H1 (cell line): ENCODE measurements at regions not wholly inside any gene's neighbourhood (a gene's known extent, or its start where the extent isn't known, plus 50 kb on each side); places are given as distances from the start of the nearest gene placed in this dataset.

Experiments
- CBX5 ChIP-seq: fragments of 300-800, 300-1000 bp; sonication (generic); IDR thresholded peaks from 2 replicates; pipeline ENCODE4 v1.7.1; 2016; ENCODE audit warnings: antibody characterized with exemption, low read length, low read depth
- CEBPB ChIP-seq: IDR thresholded peaks from 2 replicates; pipeline ENCODE4 v1.6.1; 2012; ENCODE audit warnings: low read depth, low read length
- CHD1 ChIP-seq: IDR thresholded peaks from 2 replicates; pipeline ENCODE4 v1.6.1; 2012; ENCODE audit warnings: low read depth, low read length, improper control_type of control experiment
- GABPA ChIP-seq: IDR thresholded peaks from 2 replicates; pipeline ENCODE4 v1.6.1; 2011; ENCODE audit warnings: mild to moderate bottlenecking, low read length, moderate library complexity, borderline replicate concordance; ENCODE audit not compliant: insufficient read depth
- HDAC2 ChIP-seq, 2 experiments: fragments of 300-600 bp in 1 of 2; sonication (generic) in 1 of 2; IDR thresholded peaks; 2 replicates each; pipeline ENCODE4 v1.6.1; 2011 to 2012; ENCODE audit warnings: low read depth in 2 of 2, low read length in 2 of 2, mild to moderate bottlenecking in 2 of 2, moderate library complexity in 2 of 2, borderline replicate concordance in 1 of 2, inconsistent platforms in 1 of 2
- JUND ChIP-seq: IDR thresholded peaks from 2 replicates; pipeline ENCODE4 v1.6.1; 2011; ENCODE audit warnings: mild to moderate bottlenecking, improper control_type of control experiment, low read length
- MAFK ChIP-seq: IDR thresholded peaks from 2 replicates; pipeline ENCODE4 v1.6.1; 2012; ENCODE audit warnings: low read depth, mild to moderate bottlenecking, improper control_type of control experiment, low read length
- POLR2AphosphoS5 ChIP-seq: IDR thresholded peaks from 2 replicates; pipeline ENCODE4 v1.6.1; 2011; ENCODE audit warnings: low read depth, low read length
- RFX5 ChIP-seq: IDR thresholded peaks from 2 replicates; pipeline ENCODE4 v1.6.1; 2011; ENCODE audit warnings: low read depth, low read length, improper control_type of control experiment, borderline replicate concordance
- SIN3A ChIP-seq, 2 experiments: IDR thresholded peaks in 1 of 2; conservative IDR thresholded peaks in 1 of 2; 2 replicates each; pipeline ENCODE4 v1.6.1; 2011 to 2012; ENCODE audit warnings: low read length in 2 of 2, improper control_type of control experiment in 1 of 2, low read depth in 1 of 2, mild to moderate bottlenecking in 1 of 2
- SP4 ChIP-seq: IDR thresholded peaks from 2 replicates; pipeline ENCODE4 v1.6.1; 2012; ENCODE audit warnings: low read length, inconsistent platforms
- SUZ12 ChIP-seq: fragments of 200-600 bp; sonication (generic); IDR thresholded peaks from 2 replicates; pipeline ENCODE4 v1.6.1; 2012; ENCODE audit warnings: mild to moderate bottlenecking, inconsistent platforms, low read length, moderate library complexity, mixed read lengths
- TF ChIP-seq, protein P1 (sequence below), 3 experiments: IDR thresholded peaks; 1 replicate in 2 of 3; 2 replicates in 1 of 3; pipeline versions ENCODE4 v1.5.1 to v1.6.1; 2011; ENCODE audit warnings: low read length in 3 of 3, mild to moderate bottlenecking in 3 of 3, inconsistent platforms in 2 of 3, low read depth in 1 of 3, moderate library complexity in 1 of 3; ENCODE audit not compliant: insufficient read depth in 1 of 3; ENCODE audit errors: control extremely low read depth in 1 of 3

DNA sequence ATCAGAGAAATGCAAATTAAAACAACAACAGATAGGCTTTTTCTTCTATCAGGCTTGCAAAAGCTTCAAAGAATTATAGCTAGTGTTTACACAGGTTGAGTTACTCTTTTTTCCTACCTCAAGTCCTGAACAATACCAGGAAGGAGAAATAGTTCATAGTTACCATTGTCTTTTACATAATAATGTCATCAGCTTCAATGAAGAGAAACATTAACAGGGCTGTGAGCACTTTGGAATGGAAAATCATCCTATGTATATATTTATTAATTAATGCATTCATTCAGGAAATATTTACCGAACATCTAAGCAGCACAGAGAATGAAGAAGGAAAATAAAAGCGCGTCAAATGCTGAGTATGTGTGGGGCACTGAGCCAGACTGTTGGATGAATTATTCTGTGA is 197.3 kb downstream of the ZBTB18 start:
- TF ChIP-seq, protein P1, sequence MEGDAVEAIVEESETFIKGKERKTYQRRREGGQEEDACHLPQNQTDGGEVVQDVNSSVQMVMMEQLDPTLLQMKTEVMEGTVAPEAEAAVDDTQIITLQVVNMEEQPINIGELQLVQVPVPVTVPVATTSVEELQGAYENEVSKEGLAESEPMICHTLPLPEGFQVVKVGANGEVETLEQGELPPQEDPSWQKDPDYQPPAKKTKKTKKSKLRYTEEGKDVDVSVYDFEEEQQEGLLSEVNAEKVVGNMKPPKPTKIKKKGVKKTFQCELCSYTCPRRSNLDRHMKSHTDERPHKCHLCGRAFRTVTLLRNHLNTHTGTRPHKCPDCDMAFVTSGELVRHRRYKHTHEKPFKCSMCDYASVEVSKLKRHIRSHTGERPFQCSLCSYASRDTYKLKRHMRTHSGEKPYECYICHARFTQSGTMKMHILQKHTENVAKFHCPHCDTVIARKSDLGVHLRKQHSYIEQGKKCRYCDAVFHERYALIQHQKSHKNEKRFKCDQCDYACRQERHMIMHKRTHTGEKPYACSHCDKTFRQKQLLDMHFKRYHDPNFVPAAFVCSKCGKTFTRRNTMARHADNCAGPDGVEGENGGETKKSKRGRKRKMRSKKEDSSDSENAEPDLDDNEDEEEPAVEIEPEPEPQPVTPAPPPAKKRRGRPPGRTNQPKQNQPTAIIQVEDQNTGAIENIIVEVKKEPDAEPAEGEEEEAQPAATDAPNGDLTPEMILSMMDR (IDR thresholded peaks at IDR 0.05; ENCODE audit: control extremely low read depth in 1 of 3, insufficient read depth in 1 of 3, low read depth in 1 of 3, low read length in 3 of 3): no peak
- TF ChIP-seq MAFK (no peak), CHD1 (no peak), JUND (no peak), CBX5 (no peak), SIN3A (conservative IDR thresholded peaks at IDR 0.05 in 1 of 2, IDR thresholded peaks at IDR 0.05 in 1 of 2; ENCODE audit: low read depth in 1 of 2, low read length in 2 of 2) (no peak), CEBPB (no peak), POLR2AphosphoS5 (no peak), HDAC2 (IDR thresholded peaks at IDR 0.05; ENCODE audit: borderline replicate concordance in 1 of 2, low read depth in 2 of 2, low read length in 2 of 2) (no peak), GABPA (no peak), SUZ12 (no peak), SP4 (no peak), RFX5 (no peak)
